T-helper 17 cell (primary cell): ENCODE measurements at regions not wholly inside any gene's neighbourhood (a gene's known extent, or its start where the extent isn't known, plus 50 kb on each side); places are given as distances from the start of the nearest gene placed in this dataset.
"Not testable (repeated sequence)": the region's sequence is repeated elsewhere in the genome, so short reads cannot be mapped to it uniquely, and the experiment has no call there.

Experiments
- ATAC-seq: fragments of 150-1000 bp; cut with Tn5 transposase; 2 replicates; pipeline ENCODE4 v1.10.0; 2021; ENCODE audit warnings: mild to moderate bottlenecking, moderate library complexity
- DNase-seq, 3 donors: peaks; one replicate each; pipeline versions ENCODE4 v3.0.0 to v3.0.0-alpha.2; 2020 to 2021
- H3K9me3 ChIP-seq: one replicate; pipeline ENCODE4 v1.7.0; 2013; ENCODE audit warnings: low read length, mild to moderate bottlenecking; ENCODE audit not compliant: control insufficient read depth, poor library complexity, severe bottlenecking
- H3K27ac Mint-ChIP-seq: one replicate; pipeline ENCODE4 v1.8.0; 2022; ENCODE audit warnings: mild to moderate bottlenecking, moderate library complexity, mixed read lengths
- H3K27me3 Mint-ChIP-seq: one replicate; pipeline ENCODE4 v1.8.0; 2022; ENCODE audit warnings: mixed read lengths
- H3K36me3 Mint-ChIP-seq: one replicate; pipeline ENCODE4 v1.8.0; 2022; ENCODE audit warnings: low read depth, mixed read lengths
- H3K4me1 Mint-ChIP-seq: one replicate; pipeline ENCODE4 v1.8.0; 2022; ENCODE audit warnings: mild to moderate bottlenecking, mixed read lengths
- H3K4me3 Mint-ChIP-seq: one replicate; pipeline ENCODE4 v1.8.0; 2022; ENCODE audit warnings: mild to moderate bottlenecking, moderate library complexity, mixed read lengths

- DNase-seq (no peak), ATAC-seq (no peak)
- no peak overlapping the region for H3K27ac Mint-ChIP-seq
- no peaks in the 10 kb centered on the region for H3K9me3 ChIP-seq
- H3K27me3 Mint-ChIP-seq, result peaks cover 32% of the 10 kb centered on the region
- no peaks in the 10 kb centered on the region for H3K36me3 Mint-ChIP-seq
- H3K4me3 Mint-ChIP-seq, result no peak overlapping the region
- H3K4me1 Mint-ChIP-seq, result no peaks in the 10 kb centered on the region
These were observed 143.0 kb upstream of the NRBF2 start for GRCh38 chr10:62990126-62990525.

GRCh38 chr10:62985807-62986600 lies 147.1 kb upstream of the NRBF2 start:
- Mint-ChIP-seq H3K27me3 (peaks cover 31% of the 10 kb centered on the region), H3K4me3 (no peak overlapping the region), H3K27ac (no peak overlapping the region), H3K36me3 (no peaks in the 10 kb centered on the region), H3K4me1 (no peaks in the 10 kb centered on the region)
- no peak for ATAC-seq
- DNase-seq, result no peak
- no peaks in the 10 kb centered on the region for H3K9me3 ChIP-seq

- no peaks in the 10 kb centered on the region for H3K9me3 ChIP-seq
- Mint-ChIP-seq H3K36me3 (no peaks in the 10 kb centered on the region), H3K27ac (no peak overlapping the region), H3K4me3 (no peak overlapping the region), H3K27me3 (peaks cover 18% of the 10 kb centered on the region), H3K4me1 (no peaks in the 10 kb centered on the region)
- DNase-seq (no peak), ATAC-seq (no peak)
These were observed 152.0 kb upstream of the NRBF2 start for GRCh38 chr10:62981096-62981495.

GRCh38 chr10:62980687-62981086 lies 152.4 kb upstream of the NRBF2 start:
- no peaks in the 10 kb centered on the region for H3K4me1 Mint-ChIP-seq
- H3K36me3 Mint-ChIP-seq, result no peaks in the 10 kb centered on the region
- H3K9me3 ChIP-seq, result no peaks in the 10 kb centered on the region
- H3K27me3 Mint-ChIP-seq, result peaks cover 18% of the 10 kb centered on the region
- no peak overlapping the region for H3K4me3 Mint-ChIP-seq
- ATAC-seq (no peak), DNase-seq (no peak)
- H3K27ac Mint-ChIP-seq, result no peak overlapping the region

GRCh38 chr10:62979921-62980320 lies 153.2 kb upstream of the NRBF2 start:
- no peaks in the 10 kb centered on the region for H3K36me3 Mint-ChIP-seq
- H3K27me3 Mint-ChIP-seq, result peaks cover 17% of the 10 kb centered on the region
- H3K27ac Mint-ChIP-seq, result no peak overlapping the region
- DNase-seq (no peak), ATAC-seq (no peak)
- no peaks in the 10 kb centered on the region for H3K4me1 Mint-ChIP-seq
- no peak overlapping the region for H3K4me3 Mint-ChIP-seq
- no peaks in the 10 kb centered on the region for H3K9me3 ChIP-seq

- DNase-seq (no peak), ATAC-seq (no peak)
- Mint-ChIP-seq H3K27me3 (peaks cover 7% of the 10 kb centered on the region), H3K4me3 (no peak overlapping the region), H3K36me3 (no peaks in the 10 kb centered on the region), H3K4me1 (no peaks in the 10 kb centered on the region), H3K27ac (no peak overlapping the region)
- H3K9me3 ChIP-seq, result no peaks in the 10 kb centered on the region
These were observed 154.6 kb upstream of the NRBF2 start for GRCh38 chr10:62978482-62978881.

- H3K4me1 Mint-ChIP-seq, ATAC-seq, H3K36me3 Mint-ChIP-seq, DNase-seq, H3K27me3 Mint-ChIP-seq, H3K9me3 ChIP-seq, H3K27ac Mint-ChIP-seq, H3K4me3 Mint-ChIP-seq: not testable (repeated sequence)
These were observed 158.3 kb upstream of the NRBF2 start for GRCh38 chr10:62974795-62975194.

- Mint-ChIP-seq H3K4me3 (no peak overlapping the region), H3K27me3 (peaks cover 18% of the 10 kb centered on the region), H3K27ac (no peak overlapping the region), H3K4me1 (no peaks in the 10 kb centered on the region), H3K36me3 (no peaks in the 10 kb centered on the region)
- ATAC-seq (no peak), DNase-seq (no peak)
- no peaks in the 10 kb centered on the region for H3K9me3 ChIP-seq
These were observed 155.9 kb upstream of the EGR2 start for GRCh38 chr10:62972103-62972502.

- Mint-ChIP-seq H3K4me1 (no peaks in the 10 kb centered on the region), H3K27me3 (peaks cover 56% of the 10 kb centered on the region), H3K27ac (no peak overlapping the region), H3K36me3 (no peaks in the 10 kb centered on the region), H3K4me3 (no peak overlapping the region)
- DNase-seq (no peak), ATAC-seq (no peak)
- no peaks in the 10 kb centered on the region for H3K9me3 ChIP-seq
These were observed 147.9 kb upstream of the EGR2 start for GRCh38 chr10:62964026-62964425.

- ATAC-seq (no peak), DNase-seq (no peak)
- Mint-ChIP-seq H3K4me3 (no peak overlapping the region), H3K4me1 (no peaks in the 10 kb centered on the region), H3K27me3 (peaks cover 55% of the 10 kb centered on the region), H3K36me3 (no peaks in the 10 kb centered on the region), H3K27ac (no peak overlapping the region)
- H3K9me3 ChIP-seq, result no peaks in the 10 kb centered on the region
These were observed 145.9 kb upstream of the EGR2 start for GRCh38 chr10:62961951-62962523.

GRCh38 chr10:62960416-62960815 lies 144.2 kb upstream of the EGR2 start:
- Mint-ChIP-seq H3K27me3 (peaks cover 48% of the 10 kb centered on the region), H3K36me3 (no peaks in the 10 kb centered on the region), H3K27ac (no peak overlapping the region), H3K4me3 (no peak overlapping the region), H3K4me1 (no peaks in the 10 kb centered on the region)
- ATAC-seq (no peak), DNase-seq (no peak)
- H3K9me3 ChIP-seq, result no peaks in the 10 kb centered on the region

GRCh38 chr10:62959553-62959952 lies 143.4 kb upstream of the EGR2 start:
- no peaks in the 10 kb centered on the region for H3K9me3 ChIP-seq
- DNase-seq (no peak), ATAC-seq (no peak)
- Mint-ChIP-seq H3K36me3 (no peaks in the 10 kb centered on the region), H3K27ac (no peak overlapping the region), H3K27me3 (peaks cover 48% of the 10 kb centered on the region), H3K4me1 (no peaks in the 10 kb centered on the region), H3K4me3 (no peak overlapping the region)

GRCh38 chr10:62958980-62959379 lies 142.8 kb upstream of the EGR2 start:
- H3K27me3 Mint-ChIP-seq, result peaks cover 44% of the 10 kb centered on the region
- H3K36me3 Mint-ChIP-seq, result no peaks in the 10 kb centered on the region
- no peaks in the 10 kb centered on the region for H3K9me3 ChIP-seq
- no peak for ATAC-seq
- no peak overlapping the region for H3K4me3 Mint-ChIP-seq
- no peak overlapping the region for H3K27ac Mint-ChIP-seq
- no peak for DNase-seq
- H3K4me1 Mint-ChIP-seq, result no peaks in the 10 kb centered on the region

- peaks cover 3% of the 10 kb centered on the region for H3K36me3 Mint-ChIP-seq
- H3K4me1 Mint-ChIP-seq, result no peaks in the 10 kb centered on the region
- no peak for DNase-seq
- peaks cover 13% of the 10 kb centered on the region for H3K27me3 Mint-ChIP-seq
- H3K27ac Mint-ChIP-seq, result no peak overlapping the region
- no peak overlapping the region for H3K4me3 Mint-ChIP-seq
- no peak for ATAC-seq
- no peaks in the 10 kb centered on the region for H3K9me3 ChIP-seq
These were observed 130.1 kb upstream of the EGR2 start for GRCh38 chr10:62946278-62946677.
